ENCODE measurements at regions not wholly inside any gene's neighbourhood (a gene's known extent, or its start where the extent isn't known, plus 50 kb on each side); places are given as distances from the start of the nearest gene placed in this dataset.

GRCh38 chr18:29652797-29653196 lies 1389.7 kb downstream of the DSC3 start:
- Histone ChIP-seq H3K23me2 (ENCODE audit: insufficient read length, low read depth, low read length, poor library complexity, severe bottlenecking) (no peaks in the 10 kb centered on the region), H3K27ac (ENCODE audit: insufficient read length, low read depth, low read length) (no peak overlapping the region), H3K56ac (ENCODE audit: insufficient read length, low read depth, low read length) (no peak overlapping the region), H3K23ac (ENCODE audit: insufficient read length, low read depth, low read length) (no peak overlapping the region), H2BK12ac (ENCODE audit: insufficient read length, low read depth, low read length) (no peak overlapping the region), H3K27me3 (ENCODE audit: insufficient read depth, low read length) (no peaks in the 10 kb centered on the region), H3K4me2 (ENCODE audit: insufficient read depth, insufficient read length, low read length) (no peak overlapping the region), H4K5ac (ENCODE audit: insufficient read length, low read depth, low read length) (no peak overlapping the region), H3K79me1 (ENCODE audit: insufficient read depth, low read depth, low read length, poor library complexity, severe bottlenecking) (no peaks in the 10 kb centered on the region), H3K9me3 (ENCODE audit: control insufficient read depth, low read depth, low read length) (no peaks in the 10 kb centered on the region), H3K4me1 (ENCODE audit: insufficient read depth, low read length) (no peaks in the 10 kb centered on the region), H2BK5ac (ENCODE audit: insufficient read length, low read length) (no peak overlapping the region), H4K91ac (ENCODE audit: insufficient read length, low read depth, low read length) (no peak overlapping the region), H4K20me1 (ENCODE audit: control insufficient read depth, insufficient read depth, insufficient read length) (no peaks in the 10 kb centered on the region), H2AK5ac (ENCODE audit: insufficient read length, low read length) (no peak overlapping the region), H2BK120ac (ENCODE audit: low read depth, low read length, poor library complexity, severe bottlenecking) (no peak overlapping the region), H2BK15ac (ENCODE audit: low read depth, low read length) (no peak overlapping the region), H3K18ac (ENCODE audit: insufficient read length, low read depth, low read length) (no peak overlapping the region), H3K14ac (ENCODE audit: insufficient read depth, low read length) (no peak overlapping the region), H4K8ac (replicated peaks; ENCODE audit: insufficient read length, low read depth, low read length) (no peak overlapping the region), H2BK20ac (ENCODE audit: low read depth, low read length, poor library complexity, severe bottlenecking) (no peak overlapping the region), H3K79me2 (ENCODE audit: insufficient read depth, low read length) (no peaks in the 10 kb centered on the region), H3K4ac (ENCODE audit: low read depth, low read length) (no peak overlapping the region), H3K9ac (ENCODE audit: extremely low read depth, insufficient read length, low read length) (no peak overlapping the region), H3T11ph (ENCODE audit: low read length) (no peak overlapping the region), H2AFZ (ENCODE audit: low read length) (no peak overlapping the region)
- H3K27me3 Mint-ChIP-seq (ENCODE audit: low read depth), result no peaks in the 10 kb centered on the region
- H3K4me1 Mint-ChIP-seq, result peaks cover 5 to 12% of the 10 kb centered on the region in 2 experiments; a peak in 3 of 4 replicates
- WGBS (ENCODE audit: extremely low coverage, insufficient read length, low lambda C conversion rate), result no CpG with 5 or more reads among the region's 2 CpGs
- no peak for DNase-seq
- H3K27ac Mint-ChIP-seq, result no peak overlapping the region
- H3K4me3 Mint-ChIP-seq, result no peak overlapping the region
- TF ChIP-seq CTCF (conservative IDR thresholded peaks at IDR 0.05), result no peak
- H3K9me3 Mint-ChIP-seq, result no peaks in the 10 kb centered on the region
- no peaks in the 10 kb centered on the region for H3K36me3 Mint-ChIP-seq (ENCODE audit: insufficient read depth in 1 of 3, low read depth in 3 of 3)
